Mesothelial cell of epicardium (in vitro differentiated cells): ENCODE measurements at regions not wholly inside any gene's neighbourhood (a gene's known extent, or its start where the extent isn't known, plus 50 kb on each side); places are given as distances from the start of the nearest gene placed in this dataset.

Experiments
- DNase-seq, 2 experiments: peaks; one replicate each; pipeline ENCODE4 v3.0.0; 2021; ENCODE audit warnings: low spot score in 2 of 2; ENCODE audit not compliant: unreplicated experiment in 2 of 2
- H3K27ac Mint-ChIP-seq: 2 replicates; pipeline ENCODE4 v1.8.0; 2021; ENCODE audit warnings: mixed read lengths
- H3K27me3 Mint-ChIP-seq: 2 replicates; pipeline ENCODE4 v1.8.0; 2021; ENCODE audit warnings: low read depth, mixed read lengths
- H3K36me3 Mint-ChIP-seq: 2 replicates; pipeline ENCODE4 v1.8.0; 2021; ENCODE audit warnings: mixed read lengths
- H3K4me1 Mint-ChIP-seq: 2 replicates; pipeline ENCODE4 v1.8.0; 2021; ENCODE audit warnings: mixed read lengths
- H3K4me3 Mint-ChIP-seq: 2 replicates; pipeline ENCODE4 v1.8.0; 2021; ENCODE audit warnings: mild to moderate bottlenecking, moderate library complexity, mixed read lengths
- H3K9me3 Mint-ChIP-seq: 2 replicates; pipeline ENCODE4 v1.8.0; 2021; ENCODE audit warnings: mixed read lengths
- CTCF ChIP-seq: fragments of 200-600 bp; sonication (generic); IDR thresholded peaks from one replicate; pipeline ENCODE4 v1.5.0; 2021; ENCODE audit warnings: antibody characterized with exemption; ENCODE audit not compliant: unreplicated experiment

GRCh38 chr3:177760803-177761202 lies 563.5 kb upstream of the TBL1XR1 start:
- TF ChIP-seq CTCF = no peak
- peaks cover 3% of the 10 kb centered on the region for H3K36me3 Mint-ChIP-seq
- H3K9me3 Mint-ChIP-seq = peaks cover 8% of the 10 kb centered on the region
- no peak for DNase-seq
- H3K4me1 Mint-ChIP-seq = peaks cover 10% of the 10 kb centered on the region
- H3K27ac Mint-ChIP-seq = no peak overlapping the region
- no peaks in the 10 kb centered on the region for H3K27me3 Mint-ChIP-seq
- no peak overlapping the region for H3K4me3 Mint-ChIP-seq

- no peak for DNase-seq
- TF ChIP-seq CTCF = no peak
- H3K4me3 Mint-ChIP-seq = no peak overlapping the region
- H3K27ac Mint-ChIP-seq = no peak overlapping the region
- no peaks in the 10 kb centered on the region for H3K27me3 Mint-ChIP-seq
- H3K9me3 Mint-ChIP-seq = peaks cover 15% of the 10 kb centered on the region
- peaks cover 10% of the 10 kb centered on the region for H3K4me1 Mint-ChIP-seq
- H3K36me3 Mint-ChIP-seq = peaks cover 13% of the 10 kb centered on the region
These were observed 567.2 kb upstream of the TBL1XR1 start for GRCh38 chr3:177764377-177764912.

GRCh38 chr3:177764933-177765332 lies 567.7 kb upstream of the TBL1XR1 start:
- DNase-seq = no peak
- peaks cover 20% of the 10 kb centered on the region for H3K9me3 Mint-ChIP-seq
- H3K27me3 Mint-ChIP-seq = no peaks in the 10 kb centered on the region
- no peak overlapping the region for H3K4me3 Mint-ChIP-seq
- no peak for TF ChIP-seq CTCF
- no peak overlapping the region for H3K27ac Mint-ChIP-seq
- H3K36me3 Mint-ChIP-seq = peaks cover 13% of the 10 kb centered on the region
- peaks cover 10% of the 10 kb centered on the region for H3K4me1 Mint-ChIP-seq

GRCh38 chr3:177770383-177771230 lies 573.3 kb upstream of the TBL1XR1 start:
- no peak overlapping the region for H3K4me3 Mint-ChIP-seq
- DNase-seq = no peak
- peaks cover 9% of the 10 kb centered on the region for H3K36me3 Mint-ChIP-seq
- H3K4me1 Mint-ChIP-seq = peaks cover 11% of the 10 kb centered on the region
- no peak for TF ChIP-seq CTCF
- H3K27me3 Mint-ChIP-seq = no peaks in the 10 kb centered on the region
- peaks cover 15% of the 10 kb centered on the region for H3K9me3 Mint-ChIP-seq
- H3K27ac Mint-ChIP-seq = no peak overlapping the region

- H3K27ac Mint-ChIP-seq = no peak overlapping the region
- peaks cover 15% of the 10 kb centered on the region for H3K9me3 Mint-ChIP-seq
- H3K4me3 Mint-ChIP-seq = no peak overlapping the region
- peaks cover 9% of the 10 kb centered on the region for H3K36me3 Mint-ChIP-seq
- no peak for TF ChIP-seq CTCF
- H3K4me1 Mint-ChIP-seq = peaks cover 20% of the 10 kb centered on the region
- no peaks in the 10 kb centered on the region for H3K27me3 Mint-ChIP-seq
- DNase-seq = no peak
These were observed 574.5 kb upstream of the TBL1XR1 start for GRCh38 chr3:177771780-177772179.
